NK-92 treated with Interleukin-12 subunit alpha and Interleukin-12 subunit beta, amount 100 ng/mL, for 24 hours (cell line): ENCODE measurements at regions not wholly inside any gene's neighbourhood (a gene's known extent, or its start where the extent isn't known, plus 50 kb on each side); places are given as distances from the start of the nearest gene placed in this dataset.
"Not testable (repeated sequence)": the region's sequence is repeated elsewhere in the genome, so short reads cannot be mapped to it uniquely, and the experiment has no call there.

Experiments
- DNase-seq: peaks from one replicate; lab custom pipeline; 2025; lab: John Stamatoyannopoulos, UW

GRCh38 chr6:85283436-85283835 lies 166.4 kb upstream of the NT5E start:
- no peak for DNase-seq

DNA sequence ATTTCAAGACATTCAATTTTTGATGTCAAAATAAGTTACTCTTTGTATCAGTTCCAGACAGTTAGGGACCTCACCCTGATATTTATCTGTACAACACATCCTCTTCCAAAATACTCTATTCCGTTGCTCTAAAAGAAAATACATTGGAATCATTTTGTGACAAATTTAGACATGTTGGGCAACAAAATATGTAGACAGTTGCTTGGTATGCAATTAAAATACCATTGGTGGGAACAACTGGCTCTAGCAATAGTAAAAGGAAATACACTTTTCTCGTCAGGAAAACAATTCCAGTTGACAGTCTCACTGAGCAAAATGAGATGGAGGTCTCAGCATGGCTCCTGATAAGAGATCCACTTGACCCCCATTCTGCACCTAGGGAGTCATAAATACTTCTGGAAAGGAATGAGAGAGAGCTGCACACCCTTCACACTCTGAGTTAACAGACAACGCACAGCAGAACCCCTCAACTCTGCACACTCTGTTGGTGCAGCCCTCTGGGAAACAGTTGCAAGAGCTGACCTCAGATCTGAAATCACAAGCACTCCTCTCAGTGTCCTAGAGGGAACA lies 171.3 kb upstream of the NT5E start:
- no peak for DNase-seq

DNA sequence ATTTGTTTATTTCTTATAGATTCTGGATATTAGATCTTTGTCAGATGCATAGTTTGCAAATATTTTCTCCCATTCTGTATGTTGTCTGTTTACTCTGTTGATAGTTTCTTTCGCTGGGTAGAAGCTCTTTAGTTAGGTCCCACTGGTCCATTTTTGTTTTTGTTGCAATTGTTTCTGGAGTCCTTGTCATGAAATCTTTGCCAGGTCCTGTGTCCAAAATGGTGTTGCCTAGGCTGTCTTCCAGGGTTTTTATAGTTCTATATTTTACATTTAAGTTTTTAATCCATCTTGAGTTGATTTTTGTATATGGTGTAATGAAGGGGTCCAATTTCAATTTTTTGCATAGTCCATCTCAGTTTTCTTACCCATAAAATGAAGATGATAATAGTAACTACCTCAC lies 173.9 kb upstream of the NT5E start:
- DNase-seq, result not testable (repeated sequence)

- DNase-seq, result no peak
These were observed 174.4 kb upstream of the NT5E start for GRCh38 chr6:85275338-85275985.

- DNase-seq, result no peak
These were observed 176.0 kb upstream of the NT5E start for GRCh38 chr6:85273870-85274269.

DNA sequence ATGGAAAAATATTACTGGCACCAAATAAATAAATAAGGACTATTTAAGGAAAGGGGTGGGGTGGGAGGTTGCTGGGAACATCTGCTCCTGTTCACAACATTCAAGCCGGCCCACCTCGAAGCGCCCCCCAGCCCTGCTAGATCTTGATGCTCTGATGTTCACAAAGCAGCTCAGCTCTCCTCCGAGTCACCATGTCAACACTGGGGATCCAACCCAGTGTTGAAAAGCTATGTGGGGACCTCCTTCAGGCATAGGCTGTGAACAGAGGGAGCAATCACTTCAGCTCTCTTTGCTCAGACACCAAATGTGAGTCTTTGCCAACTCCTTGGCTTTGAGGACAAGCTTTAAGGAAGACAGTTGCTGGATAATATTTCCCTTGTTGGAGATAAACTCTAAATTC lies 176.8 kb upstream of the NT5E start:
- DNase-seq, result no peak

- no peak for DNase-seq
These were observed 177.3 kb upstream of the NT5E start for GRCh38 chr6:85272592-85272991.

- no peak for DNase-seq
These were observed 187.3 kb upstream of the NT5E start for GRCh38 chr6:85262621-85263020.

- DNase-seq, result no peak
These were observed 188.6 kb upstream of the NT5E start for GRCh38 chr6:85261271-85261670.

GRCh38 chr6:85255661-85256060 lies 194.2 kb upstream of the NT5E start:
- DNase-seq, result no peak

DNA sequence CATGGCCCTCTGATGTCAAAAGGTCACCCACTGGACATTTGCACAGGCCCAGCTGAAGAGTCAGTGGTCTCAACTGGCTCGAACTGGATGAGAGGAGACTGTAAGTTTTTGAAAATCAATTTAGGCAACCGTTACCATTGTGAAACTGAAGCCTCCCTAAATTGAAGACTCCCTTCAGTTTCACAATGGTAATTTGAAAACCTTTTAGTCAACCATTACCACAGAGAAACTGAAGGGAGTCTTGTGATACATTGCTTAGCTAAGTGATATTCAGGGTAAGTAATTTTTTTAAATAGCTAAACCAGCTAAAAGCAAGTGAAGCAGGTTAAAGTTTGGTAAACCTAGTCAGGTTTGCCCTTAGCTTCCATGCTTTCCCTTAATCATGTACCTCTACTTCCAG lies 197.3 kb upstream of the NT5E start:
- no peak for DNase-seq

- no peak for DNase-seq
These were observed 197.8 kb upstream of the NT5E start for GRCh38 chr6:85252085-85252484.

- no peak for DNase-seq
These were observed 198.6 kb upstream of the NT5E start for GRCh38 chr6:85251300-85251699.

GRCh38 chr6:85250586-85251220 lies 199.2 kb upstream of the NT5E start:
- DNase-seq, result no peak

- DNase-seq, result no peak
These were observed 204.9 kb upstream of the NT5E start for GRCh38 chr6:85245004-85245403.

DNA sequence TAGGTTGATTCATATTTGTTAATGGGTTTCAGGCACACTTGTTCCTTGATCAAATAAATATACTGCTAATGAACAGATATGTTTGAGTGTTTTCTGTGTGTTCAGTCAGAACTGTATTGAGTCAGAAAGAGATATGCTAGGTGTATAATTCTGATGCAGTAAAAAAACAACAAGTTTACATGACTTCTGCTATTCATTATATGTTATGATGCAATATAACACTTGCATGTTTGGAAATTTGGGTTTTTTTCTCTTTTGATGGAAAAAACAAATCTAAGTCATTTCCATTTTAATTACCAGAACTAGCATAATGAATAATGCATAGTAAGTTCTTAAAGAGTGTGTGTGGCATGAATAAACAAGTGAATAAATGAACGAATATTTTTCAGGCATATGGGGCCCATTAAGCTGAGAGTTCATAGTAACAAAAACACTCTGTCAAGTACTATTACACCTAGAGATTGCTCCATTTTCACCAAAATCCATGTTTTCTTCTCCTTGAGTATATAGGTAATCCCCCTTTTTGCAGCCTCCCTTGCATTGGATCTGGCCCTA lies 208.3 kb upstream of the NT5E start:
- DNase-seq, result no peak

- DNase-seq, result no peak
These were observed 209.0 kb upstream of the NT5E start for GRCh38 chr6:85240787-85241385.

DNA sequence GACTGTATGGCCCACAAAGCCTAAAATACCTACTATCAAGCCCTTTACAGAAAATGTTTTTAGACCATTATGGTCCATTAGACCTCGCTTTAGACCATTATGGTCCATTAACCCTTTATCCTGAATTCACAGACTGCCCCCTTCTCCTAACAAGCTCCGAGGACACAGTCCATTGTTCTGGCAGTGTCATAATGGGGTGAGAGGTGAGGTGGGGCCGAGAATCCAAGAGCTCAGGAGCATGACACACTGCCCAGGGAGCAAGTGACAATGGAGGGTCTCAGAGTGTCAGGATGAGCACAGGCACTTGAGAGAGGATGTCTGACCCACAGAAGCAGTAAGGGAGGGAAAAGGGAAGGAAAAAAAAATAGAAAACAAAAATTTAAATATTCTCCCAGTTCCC lies 212.4 kb upstream of the NT5E start:
- DNase-seq, result no peak

DNA sequence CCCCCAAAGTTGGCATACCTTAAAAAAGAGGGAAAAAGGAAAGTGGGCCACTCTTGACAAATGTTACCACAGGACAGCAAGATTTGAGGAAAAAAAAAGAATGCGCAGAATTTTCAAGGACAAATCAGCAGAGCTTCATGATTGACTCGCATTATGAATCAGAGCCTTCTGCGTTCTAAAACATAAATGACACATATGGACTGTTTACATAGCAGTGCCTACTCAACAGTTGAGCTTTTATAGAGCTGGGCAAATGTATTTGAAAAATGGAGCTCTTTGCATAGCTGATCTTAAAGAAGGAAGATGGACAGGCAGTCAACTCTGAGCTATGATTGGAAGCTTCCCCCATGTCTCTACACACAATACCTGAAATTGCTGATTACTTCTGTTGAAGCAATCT lies 213.2 kb upstream of the NT5E start:
- no peak for DNase-seq

- DNase-seq, result not testable (repeated sequence)
These were observed 222.5 kb upstream of the NT5E start for GRCh38 chr6:85227345-85227744.

GRCh38 chr6:85212794-85213193 lies 237.1 kb upstream of the NT5E start:
- not testable (repeated sequence) for DNase-seq

- DNase-seq, result no peak
These were observed 254.6 kb upstream of the NT5E start for GRCh38 chr6:85195243-85195642.

DNA sequence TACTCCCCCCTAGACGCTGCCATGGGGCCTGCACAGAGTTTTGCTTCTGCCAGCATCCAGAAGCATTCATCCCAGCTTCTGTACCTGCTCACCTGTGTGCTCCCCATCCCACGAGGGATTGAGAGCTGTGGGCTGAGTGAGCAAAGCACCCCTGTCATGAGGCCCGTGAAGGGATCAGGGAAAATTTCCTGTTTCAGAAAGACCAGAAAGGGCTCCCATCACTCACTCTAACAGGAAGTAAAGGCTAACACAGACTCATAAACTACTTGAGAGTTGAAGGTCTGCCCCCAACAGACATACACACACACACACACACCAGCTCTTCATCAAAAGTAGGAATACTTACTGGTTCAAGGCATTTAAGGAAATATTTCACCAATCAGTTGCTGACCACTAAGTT lies 256.5 kb upstream of the NT5E start:
- no peak for DNase-seq
